Ishikawa (cell line): ENCODE measurements at regions not wholly inside any gene's neighbourhood (a gene's known extent, or its start where the extent isn't known, plus 50 kb on each side); places are given as distances from the start of the nearest gene placed in this dataset.

ENCODE experiments used
- CEBPB ChIP-seq: IDR thresholded peaks from 2 replicates; pipeline ENCODE4 v1.6.1; 2012
- CREB1 ChIP-seq: IDR thresholded peaks from 2 replicates; pipeline ENCODE4 v1.6.1; 2012; ENCODE audit warnings: low read depth
- EGR1 ChIP-seq: IDR thresholded peaks from 2 replicates; pipeline ENCODE4 v1.6.1; 2012
- EP300 ChIP-seq: IDR thresholded peaks from 2 replicates; pipeline ENCODE4 v1.6.1; 2012; ENCODE audit warnings: borderline replicate concordance
- FOXM1 ChIP-seq: IDR thresholded peaks from 2 replicates; pipeline ENCODE4 v1.6.1; 2012; ENCODE audit warnings: low read depth, borderline replicate concordance
- NFIC ChIP-seq: IDR thresholded peaks from 2 replicates; pipeline ENCODE4 v1.6.1; 2012
- RAD21 ChIP-seq: IDR thresholded peaks from 2 replicates; pipeline ENCODE4 v1.6.1; 2012; ENCODE audit warnings: low read depth
- TAF1 ChIP-seq: IDR thresholded peaks from 2 replicates; pipeline ENCODE4 v1.6.1; 2012; ENCODE audit warnings: low read depth, mild to moderate bottlenecking
- TCF12 ChIP-seq: IDR thresholded peaks from 2 replicates; pipeline ENCODE4 v1.6.1; 2012; ENCODE audit warnings: low read depth
- TEAD4 ChIP-seq: IDR thresholded peaks from 2 replicates; pipeline ENCODE4 v1.6.1; 2012
- YY1 ChIP-seq: IDR thresholded peaks from 2 replicates; pipeline ENCODE4 v1.6.1; 2012; ENCODE audit warnings: low read depth
- ZBTB7A ChIP-seq: IDR thresholded peaks from 2 replicates; pipeline ENCODE4 v1.6.1; 2012; ENCODE audit warnings: low read depth
- TF ChIP-seq, protein P1 (sequence below): IDR thresholded peaks from 2 replicates; pipeline ENCODE4 v1.6.1; 2012; ENCODE audit warnings: low read depth, mild to moderate bottlenecking
- TF ChIP-seq, protein P2 (sequence below): IDR thresholded peaks from 2 replicates; pipeline ENCODE4 v1.6.1; 2012
- TF ChIP-seq, protein P3 (sequence below): IDR thresholded peaks from 2 replicates; pipeline ENCODE4 v1.6.1; 2012

DNA sequence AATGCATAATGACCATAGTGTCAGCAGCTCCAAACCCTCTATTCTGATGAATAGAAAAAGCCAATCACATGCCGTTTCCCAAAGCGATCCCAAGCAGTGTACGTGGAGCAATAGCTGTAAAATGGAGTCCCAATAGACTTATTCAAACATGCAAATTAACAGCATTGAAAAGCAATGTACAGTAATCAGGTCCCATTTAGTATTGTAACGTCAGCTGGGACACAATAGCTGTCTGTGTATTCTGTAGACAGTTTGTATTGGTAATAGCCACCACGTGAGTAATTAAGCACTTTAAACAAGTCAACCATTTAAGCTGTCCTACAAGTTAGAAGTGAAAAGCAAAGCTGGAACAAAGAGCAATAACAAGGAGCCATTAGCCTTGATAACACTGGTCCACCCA, 698.2 kb downstream of the PCDH17 start:
- TF ChIP-seq YY1 (no peak), CEBPB (no peak), RAD21 (no peak), ZBTB7A (no peak), TEAD4 (no peak), FOXM1 (no peak), TAF1 (no peak), NFIC (no peak), CREB1 (no peak), TCF12 (no peak), EP300 (no peak), EGR1 (no peak)
- TF ChIP-seq, protein P1, sequence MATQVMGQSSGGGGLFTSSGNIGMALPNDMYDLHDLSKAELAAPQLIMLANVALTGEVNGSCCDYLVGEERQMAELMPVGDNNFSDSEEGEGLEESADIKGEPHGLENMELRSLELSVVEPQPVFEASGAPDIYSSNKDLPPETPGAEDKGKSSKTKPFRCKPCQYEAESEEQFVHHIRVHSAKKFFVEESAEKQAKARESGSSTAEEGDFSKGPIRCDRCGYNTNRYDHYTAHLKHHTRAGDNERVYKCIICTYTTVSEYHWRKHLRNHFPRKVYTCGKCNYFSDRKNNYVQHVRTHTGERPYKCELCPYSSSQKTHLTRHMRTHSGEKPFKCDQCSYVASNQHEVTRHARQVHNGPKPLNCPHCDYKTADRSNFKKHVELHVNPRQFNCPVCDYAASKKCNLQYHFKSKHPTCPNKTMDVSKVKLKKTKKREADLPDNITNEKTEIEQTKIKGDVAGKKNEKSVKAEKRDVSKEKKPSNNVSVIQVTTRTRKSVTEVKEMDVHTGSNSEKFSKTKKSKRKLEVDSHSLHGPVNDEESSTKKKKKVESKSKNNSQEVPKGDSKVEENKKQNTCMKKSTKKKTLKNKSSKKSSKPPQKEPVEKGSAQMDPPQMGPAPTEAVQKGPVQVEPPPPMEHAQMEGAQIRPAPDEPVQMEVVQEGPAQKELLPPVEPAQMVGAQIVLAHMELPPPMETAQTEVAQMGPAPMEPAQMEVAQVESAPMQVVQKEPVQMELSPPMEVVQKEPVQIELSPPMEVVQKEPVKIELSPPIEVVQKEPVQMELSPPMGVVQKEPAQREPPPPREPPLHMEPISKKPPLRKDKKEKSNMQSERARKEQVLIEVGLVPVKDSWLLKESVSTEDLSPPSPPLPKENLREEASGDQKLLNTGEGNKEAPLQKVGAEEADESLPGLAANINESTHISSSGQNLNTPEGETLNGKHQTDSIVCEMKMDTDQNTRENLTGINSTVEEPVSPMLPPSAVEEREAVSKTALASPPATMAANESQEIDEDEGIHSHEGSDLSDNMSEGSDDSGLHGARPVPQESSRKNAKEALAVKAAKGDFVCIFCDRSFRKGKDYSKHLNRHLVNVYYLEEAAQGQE, result no peak
- TF ChIP-seq, protein P2, sequence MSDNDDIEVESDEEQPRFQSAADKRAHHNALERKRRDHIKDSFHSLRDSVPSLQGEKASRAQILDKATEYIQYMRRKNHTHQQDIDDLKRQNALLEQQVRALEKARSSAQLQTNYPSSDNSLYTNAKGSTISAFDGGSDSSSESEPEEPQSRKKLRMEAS, result no peak
- TF ChIP-seq, protein P3, sequence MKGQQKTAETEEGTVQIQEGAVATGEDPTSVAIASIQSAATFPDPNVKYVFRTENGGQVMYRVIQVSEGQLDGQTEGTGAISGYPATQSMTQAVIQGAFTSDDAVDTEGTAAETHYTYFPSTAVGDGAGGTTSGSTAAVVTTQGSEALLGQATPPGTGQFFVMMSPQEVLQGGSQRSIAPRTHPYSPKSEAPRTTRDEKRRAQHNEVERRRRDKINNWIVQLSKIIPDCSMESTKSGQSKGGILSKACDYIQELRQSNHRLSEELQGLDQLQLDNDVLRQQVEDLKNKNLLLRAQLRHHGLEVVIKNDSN, result no peak

DNA sequence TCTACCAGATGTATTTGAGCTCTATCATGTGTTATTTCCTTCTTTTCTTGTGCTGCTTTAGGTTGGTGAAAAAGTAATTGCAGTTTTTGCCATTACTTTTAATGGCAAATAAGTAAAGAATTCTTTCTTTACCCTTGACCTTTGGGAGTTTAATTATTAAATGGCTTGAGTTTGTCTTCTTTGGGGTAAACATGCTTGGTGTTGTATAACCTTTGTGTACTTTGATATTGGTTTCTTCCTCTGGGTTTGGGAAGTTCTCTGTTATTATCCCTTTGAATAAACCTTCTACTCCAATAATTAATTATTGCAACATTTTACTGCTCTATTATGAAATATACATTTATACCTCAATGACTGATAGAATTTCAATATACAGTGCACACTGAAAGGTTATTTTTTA, 709.4 kb downstream of the PCDH17 start:
- no peak for TF ChIP-seq ZBTB7A
- TF ChIP-seq NFIC, result no peak
- TF ChIP-seq, protein P3, result no peak
- no peak for TF ChIP-seq TEAD4
- TF ChIP-seq, protein P1, result no peak
- TF ChIP-seq CREB1, result no peak
- no peak for TF ChIP-seq TAF1
- no peak for TF ChIP-seq FOXM1
- TF ChIP-seq EP300, result no peak
- no peak for TF ChIP-seq RAD21
- TF ChIP-seq TCF12, result no peak
- no peak for TF ChIP-seq CEBPB
- no peak for TF ChIP-seq EGR1
- TF ChIP-seq, protein P2, result no peak

DNA sequence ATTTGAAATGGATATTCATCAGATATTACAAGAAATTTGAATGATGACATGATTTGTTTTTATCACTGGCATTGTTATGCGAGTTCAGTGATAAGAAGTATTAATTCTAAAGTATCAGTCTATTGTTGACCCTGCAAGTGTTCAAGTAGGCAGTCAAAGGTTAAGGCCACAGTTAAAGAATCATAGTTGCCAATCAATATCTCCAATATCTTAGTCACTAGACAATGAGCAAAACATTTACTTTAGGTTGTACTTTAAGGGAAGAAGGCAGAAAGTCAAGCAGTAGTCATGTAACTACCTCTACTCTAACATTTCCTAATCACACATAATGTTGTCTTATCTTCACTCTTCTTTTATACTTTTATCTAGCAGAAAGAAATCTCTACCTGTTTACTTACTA, 709.8 kb downstream of the PCDH17 start:
- TF ChIP-seq, protein P1, result no peak
- TF ChIP-seq, protein P3, result no peak
- TF ChIP-seq RAD21, result no peak
- no peak for TF ChIP-seq EGR1
- no peak for TF ChIP-seq EP300
- TF ChIP-seq YY1, result no peak
- TF ChIP-seq, protein P2, result no peak
- no peak for TF ChIP-seq CREB1
- no peak for TF ChIP-seq ZBTB7A
- no peak for TF ChIP-seq TCF12
- TF ChIP-seq TAF1, result no peak
- no peak for TF ChIP-seq FOXM1
- no peak for TF ChIP-seq CEBPB

DNA sequence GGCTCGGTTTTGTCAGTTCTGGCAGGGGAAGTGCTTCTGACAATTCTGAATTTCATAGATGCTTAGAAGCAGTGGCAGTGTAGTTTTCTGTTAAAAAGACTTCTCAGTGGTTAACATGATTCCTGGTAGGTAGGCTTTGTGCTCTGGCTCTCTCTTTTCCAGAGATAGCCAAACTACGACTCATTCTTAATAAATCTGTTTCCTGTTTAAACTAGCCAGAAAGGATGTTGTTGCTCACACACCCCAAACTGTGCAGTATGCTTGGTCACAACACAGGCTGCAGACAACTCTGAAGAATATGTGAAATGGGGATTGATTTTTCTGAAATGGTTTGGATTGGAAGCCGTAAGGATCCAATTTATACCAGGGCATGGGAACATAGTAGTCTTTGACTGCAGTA, 711.5 kb downstream of the PCDH17 start:
- TF ChIP-seq CREB1 (no peak), EP300 (no peak), TAF1 (no peak), FOXM1 (no peak), CEBPB (no peak), ZBTB7A (no peak)
- TF ChIP-seq, protein P1, result no peak
